OCI-LY3 (cell line): ENCODE measurements at regions not wholly inside any gene's neighbourhood (a gene's known extent, or its start where the extent isn't known, plus 50 kb on each side); places are given as distances from the start of the nearest gene placed in this dataset.
A peak's percentile ranks its signal among the peaks of the same experiment; 100 is the strongest.

Experiments used
- H2AFZ ChIP-seq: fragments of 200-600, 300-600 bp; shearing (Covaris generic); 2 replicates; pipeline ENCODE4 v1.6.0; 2014; ENCODE audit warnings: antibody characterized with exemption, low read depth, low read length
- H3K27ac ChIP-seq: fragments of 200-600, 300-600 bp; sonication (generic); 2 replicates; pipeline ENCODE4 v1.5.1; 2014; ENCODE audit warnings: mild to moderate bottlenecking, low read length, moderate library complexity, mixed read lengths
- H3K27me3 ChIP-seq: fragments of 200-600, 300-600 bp; sonication (generic); 2 replicates; pipeline ENCODE4 v1.6.1; 2014; ENCODE audit warnings: low read depth, low read length, mixed read lengths
- H3K36me3 ChIP-seq: fragments of 200-600, 300-600 bp; sonication (generic); replicated peaks from 2 replicates; pipeline ENCODE3; 2014; ENCODE audit warnings: low read depth, low read length, mixed read lengths
- H3K4me1 ChIP-seq: fragments of 300-600, 200-600 bp; sonication (generic); 2 replicates; pipeline ENCODE4 v1.6.1; 2014; ENCODE audit warnings: low read length, mixed read lengths
- H3K4me2 ChIP-seq: fragments of 200-600, 300-600 bp; sonication (generic); 2 replicates; pipeline ENCODE4 v1.6.1; 2014; ENCODE audit warnings: low read length, mixed read lengths
- H3K4me3 ChIP-seq: fragments of 300-600, 200-600 bp; sonication (generic); 2 replicates; pipeline ENCODE4 v1.5.1; 2014; ENCODE audit warnings: antibody characterized with exemption, mild to moderate bottlenecking, low read length, moderate library complexity
- H3K79me2 ChIP-seq: fragments of 300-600, 200-600 bp; shearing (Covaris generic); 2 replicates; pipeline ENCODE4 v1.6.1; 2014; ENCODE audit warnings: mild to moderate bottlenecking, low read length, mixed read lengths
- H3K9ac ChIP-seq: fragments of 300-600, 200-600 bp; shearing (Covaris generic); 2 replicates; pipeline ENCODE4 v1.6.0; 2014; ENCODE audit warnings: mild to moderate bottlenecking, low read length, moderate library complexity
- H3K9me3 ChIP-seq: fragments of 200-600, 300-600 bp; shearing (Covaris generic); 2 replicates; pipeline ENCODE4 v1.6.1; 2014; ENCODE audit warnings: low read length, mixed read lengths; ENCODE audit not compliant: insufficient read depth
- H4K20me1 ChIP-seq: fragments of 200-600, 300-600 bp; sonication (generic); 2 replicates; pipeline ENCODE4 v1.6.1; 2016; ENCODE audit warnings: low read length, mixed read lengths; ENCODE audit not compliant: insufficient read depth
- CTCF ChIP-seq: fragments of 200-600, 300-600 bp; sonication (generic); IDR thresholded peaks from 2 replicates; pipeline ENCODE4 v1.5.1; 2014; ENCODE audit warnings: antibody characterized with exemption, low read length, low read depth
- EZH2phosphoT487 ChIP-seq: fragments of 200-600 bp; shearing (Covaris generic); IDR thresholded peaks from 2 replicates; pipeline ENCODE4 v1.6.1; 2018; ENCODE audit warnings: antibody characterized with exemption, mixed run types, low read depth

GRCh38 chr13:39938596-39938995 lies 283.1 kb downstream of the COG6 start:
- H3K79me2 ChIP-seq = no peaks in the 10 kb centered on the region
- no peak overlapping the region for H3K9ac ChIP-seq
- H3K27me3 ChIP-seq = no peaks in the 10 kb centered on the region
- no peak overlapping the region for H3K4me3 ChIP-seq
- TF ChIP-seq CTCF (no peak), EZH2phosphoT487 (no peak)
- no peaks in the 10 kb centered on the region for H4K20me1 ChIP-seq
- no peaks in the 10 kb centered on the region for H3K36me3 ChIP-seq
- H3K4me2 ChIP-seq = no peak overlapping the region
- no peaks in the 10 kb centered on the region for H3K9me3 ChIP-seq
- no peak overlapping the region for H2AFZ ChIP-seq
- no peak overlapping the region for H3K27ac ChIP-seq
- peaks cover 15% of the 10 kb centered on the region for H3K4me1 ChIP-seq

GRCh38 chr13:39941236-39941635 lies 285.8 kb downstream of the COG6 start:
- no peak overlapping the region for H3K27ac ChIP-seq
- H3K36me3 ChIP-seq = no peaks in the 10 kb centered on the region
- no peaks in the 10 kb centered on the region for H3K79me2 ChIP-seq
- no peaks in the 10 kb centered on the region for H3K9me3 ChIP-seq
- TF ChIP-seq EZH2phosphoT487 = no peak
- no peak for TF ChIP-seq CTCF
- H3K27me3 ChIP-seq = no peaks in the 10 kb centered on the region
- H3K4me2 ChIP-seq = no peak overlapping the region
- peaks cover 16% of the 10 kb centered on the region for H3K4me1 ChIP-seq
- no peak overlapping the region for H3K4me3 ChIP-seq
- no peak overlapping the region for H2AFZ ChIP-seq
- no peaks in the 10 kb centered on the region for H4K20me1 ChIP-seq
- H3K9ac ChIP-seq = no peak overlapping the region

- Histone ChIP-seq H3K79me2 (no peaks in the 10 kb centered on the region), H3K36me3 (no peaks in the 10 kb centered on the region), H3K9ac (no peak overlapping the region), H3K4me2 (peak overlapping the region; percentile 86), H3K27ac (no peak overlapping the region), H3K4me3 (peak overlapping the region; percentile 68), H2AFZ (peak overlapping the region; percentile 99), H3K9me3 (no peaks in the 10 kb centered on the region), H3K4me1 (peaks cover 16% of the 10 kb centered on the region), H3K27me3 (no peaks in the 10 kb centered on the region), H4K20me1 (no peaks in the 10 kb centered on the region)
- TF ChIP-seq EZH2phosphoT487 (no peak), CTCF (no peak)
Observed at GRCh38 chr13:39941911-39942551, 286.6 kb downstream of the COG6 start.

- Histone ChIP-seq H3K27me3 (peaks cover 5% of the 10 kb centered on the region; the same call in 1 of the 2 replicates), H3K36me3 (no peaks in the 10 kb centered on the region), H3K4me2 (peak overlapping the region; percentile 86), H3K27ac (no peak overlapping the region), H3K9ac (peak overlapping the region; percentile 38; the same call in 1 of the 2 replicates), H2AFZ (peak overlapping the region; percentile 99), H3K4me3 (peak overlapping the region; percentile 68), H3K79me2 (no peaks in the 10 kb centered on the region), H3K4me1 (peaks cover 16% of the 10 kb centered on the region), H4K20me1 (no peaks in the 10 kb centered on the region), H3K9me3 (no peaks in the 10 kb centered on the region)
- TF ChIP-seq EZH2phosphoT487 (no peak), CTCF (peak; percentile 100)
Observed at GRCh38 chr13:39942552-39943273, 287.3 kb downstream of the COG6 start.
